Loucy (cell line): ENCODE measurements at regions not wholly inside any gene's neighbourhood (a gene's known extent, or its start where the extent isn't known, plus 50 kb on each side); places are given as distances from the start of the nearest gene placed in this dataset.

Source experiments
- EZH2phosphoT487 ChIP-seq: fragments of 200-600 bp; IDR thresholded peaks from 2 replicates; pipeline ENCODE4 v1.6.1; 2018; ENCODE audit warnings: antibody characterized with exemption, mild to moderate bottlenecking, moderate library complexity, borderline replicate concordance
- TF ChIP-seq, protein P1 (sequence below): fragments of 200-600 bp; sonication (generic); conservative IDR thresholded peaks from 2 replicates; pipeline ENCODE4 v1.5.1; 2014; ENCODE audit warnings: mild to moderate bottlenecking, antibody characterized with exemption, low read length

DNA sequence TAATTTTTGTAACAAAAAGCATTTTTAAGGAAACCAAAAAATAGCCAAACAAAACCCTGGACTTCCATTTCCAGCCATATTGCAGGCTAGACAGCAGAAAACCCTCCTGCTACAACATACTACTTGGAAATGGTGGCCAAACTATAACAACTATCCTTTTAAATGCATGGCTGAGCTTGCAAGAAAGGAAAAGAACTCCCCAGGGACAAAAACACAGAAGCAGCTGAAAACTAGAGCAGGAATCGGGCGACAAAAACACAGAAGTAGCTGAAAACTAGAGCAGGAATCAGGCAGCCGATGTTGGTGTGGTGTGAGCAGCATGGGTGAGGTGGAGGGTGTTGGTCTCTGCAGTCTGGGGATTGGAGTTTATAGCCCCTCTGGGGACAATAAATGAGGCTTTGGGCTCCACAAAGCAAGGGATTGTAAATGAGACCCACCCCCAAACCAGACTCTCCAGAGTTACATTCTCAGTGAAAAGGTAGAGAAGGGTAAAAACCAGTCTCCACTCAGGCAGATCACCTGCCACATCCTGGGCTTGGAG lies 95.2 kb downstream of the C9orf50 start:
- TF ChIP-seq, protein P1, sequence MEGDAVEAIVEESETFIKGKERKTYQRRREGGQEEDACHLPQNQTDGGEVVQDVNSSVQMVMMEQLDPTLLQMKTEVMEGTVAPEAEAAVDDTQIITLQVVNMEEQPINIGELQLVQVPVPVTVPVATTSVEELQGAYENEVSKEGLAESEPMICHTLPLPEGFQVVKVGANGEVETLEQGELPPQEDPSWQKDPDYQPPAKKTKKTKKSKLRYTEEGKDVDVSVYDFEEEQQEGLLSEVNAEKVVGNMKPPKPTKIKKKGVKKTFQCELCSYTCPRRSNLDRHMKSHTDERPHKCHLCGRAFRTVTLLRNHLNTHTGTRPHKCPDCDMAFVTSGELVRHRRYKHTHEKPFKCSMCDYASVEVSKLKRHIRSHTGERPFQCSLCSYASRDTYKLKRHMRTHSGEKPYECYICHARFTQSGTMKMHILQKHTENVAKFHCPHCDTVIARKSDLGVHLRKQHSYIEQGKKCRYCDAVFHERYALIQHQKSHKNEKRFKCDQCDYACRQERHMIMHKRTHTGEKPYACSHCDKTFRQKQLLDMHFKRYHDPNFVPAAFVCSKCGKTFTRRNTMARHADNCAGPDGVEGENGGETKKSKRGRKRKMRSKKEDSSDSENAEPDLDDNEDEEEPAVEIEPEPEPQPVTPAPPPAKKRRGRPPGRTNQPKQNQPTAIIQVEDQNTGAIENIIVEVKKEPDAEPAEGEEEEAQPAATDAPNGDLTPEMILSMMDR = no peak
- no peak for TF ChIP-seq EZH2phosphoT487
